GM18858 (cell line): ENCODE measurements at regions not wholly inside any gene's neighbourhood (a gene's known extent, or its start where the extent isn't known, plus 50 kb on each side); places are given as distances from the start of the nearest gene placed in this dataset.

ENCODE experiments used
- ATAC-seq: cut with Tn5 transposase; IDR thresholded peaks from one replicate; pipeline ENCODE4 v1.9.1; 2021; ENCODE audit not compliant: unreplicated experiment

GRCh38 chr6:22668307-22668706 lies 98.9 kb downstream of the HDGFL1 start:
- no peak for ATAC-seq

GRCh38 chr6:22668717-22669116 lies 99.4 kb downstream of the HDGFL1 start:
- ATAC-seq, result no peak

- ATAC-seq, result no peak
These were observed 101.2 kb downstream of the HDGFL1 start for GRCh38 chr6:22670605-22671004.

GRCh38 chr6:22673474-22673873 lies 104.1 kb downstream of the HDGFL1 start:
- ATAC-seq, result no peak

- ATAC-seq, result no peak
These were observed 111.6 kb downstream of the HDGFL1 start for GRCh38 chr6:22680950-22681349.

- ATAC-seq, result no peak
These were observed 112.4 kb downstream of the HDGFL1 start for GRCh38 chr6:22681761-22682160.

GRCh38 chr6:22682979-22683378 lies 113.6 kb downstream of the HDGFL1 start:
- no peak for ATAC-seq

- no peak for ATAC-seq
These were observed 121.1 kb downstream of the HDGFL1 start for GRCh38 chr6:22690446-22690845.

- no peak for ATAC-seq
These were observed 124.8 kb downstream of the HDGFL1 start for GRCh38 chr6:22694092-22694724.

- ATAC-seq, result no peak
These were observed 127.1 kb downstream of the HDGFL1 start for GRCh38 chr6:22696481-22696880.

- no peak for ATAC-seq
These were observed 127.9 kb downstream of the HDGFL1 start for GRCh38 chr6:22697306-22697705.

GRCh38 chr6:22699151-22699550 lies 129.8 kb downstream of the HDGFL1 start:
- ATAC-seq, result no peak

- no peak for ATAC-seq
These were observed 137.3 kb downstream of the HDGFL1 start for GRCh38 chr6:22706651-22707050.

- ATAC-seq, result no peak
These were observed 139.1 kb downstream of the HDGFL1 start for GRCh38 chr6:22708469-22708868.

GRCh38 chr6:22709803-22710202 lies 140.4 kb downstream of the HDGFL1 start:
- ATAC-seq, result no peak

- ATAC-seq, result no peak
These were observed 147.4 kb downstream of the HDGFL1 start for GRCh38 chr6:22716721-22717120.

GRCh38 chr6:22717915-22718314 lies 148.5 kb downstream of the HDGFL1 start:
- no peak for ATAC-seq

- ATAC-seq, result no peak
These were observed 153.5 kb downstream of the HDGFL1 start for GRCh38 chr6:22722913-22723312.

- no peak for ATAC-seq
These were observed 157.6 kb downstream of the HDGFL1 start for GRCh38 chr6:22726966-22727365.

GRCh38 chr6:22727710-22728109 lies 158.3 kb downstream of the HDGFL1 start:
- ATAC-seq, result no peak

GRCh38 chr6:22732176-22732970 lies 163.0 kb downstream of the HDGFL1 start:
- no peak for ATAC-seq

- no peak for ATAC-seq
These were observed 167.4 kb downstream of the HDGFL1 start for GRCh38 chr6:22736740-22737139.

GRCh38 chr6:22737331-22737730 lies 168.0 kb downstream of the HDGFL1 start:
- ATAC-seq, result no peak
